ENCODE measurements at regions not wholly inside any gene's neighbourhood (a gene's known extent, or its start where the extent isn't known, plus 50 kb on each side); places are given as distances from the start of the nearest gene placed in this dataset.
"Not testable (repeated sequence)": the region's sequence is repeated elsewhere in the genome, so short reads cannot be mapped to it uniquely, and the experiment has no call there.

DNA sequence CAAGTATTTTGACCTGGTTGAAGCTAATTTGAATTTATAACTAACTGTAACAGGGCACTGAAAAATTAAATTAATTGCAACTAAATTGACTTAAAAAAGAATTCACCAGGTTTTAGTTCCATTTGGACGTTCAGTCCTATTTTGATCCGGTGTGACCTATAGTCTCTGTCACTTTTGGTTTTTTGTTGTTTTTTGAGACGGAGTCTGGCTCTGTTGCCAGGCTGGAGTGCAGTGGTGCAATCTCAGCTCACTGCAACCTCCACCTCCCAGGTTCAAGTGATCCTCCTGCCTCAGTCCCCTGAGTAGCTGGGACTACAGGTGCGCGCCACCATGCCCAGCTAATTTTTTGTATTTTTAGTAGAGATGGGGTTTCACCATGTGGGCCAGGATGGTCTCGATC, 91.2 kb downstream of the GADD45G start:
- not testable (repeated sequence) for TF ChIP-seq ZNF391 (tag by site-specific recombination; IDR thresholded peaks at IDR 0.05; ENCODE audit: borderline replicate concordance, low read depth)
- TF ChIP-seq, protein P1, sequence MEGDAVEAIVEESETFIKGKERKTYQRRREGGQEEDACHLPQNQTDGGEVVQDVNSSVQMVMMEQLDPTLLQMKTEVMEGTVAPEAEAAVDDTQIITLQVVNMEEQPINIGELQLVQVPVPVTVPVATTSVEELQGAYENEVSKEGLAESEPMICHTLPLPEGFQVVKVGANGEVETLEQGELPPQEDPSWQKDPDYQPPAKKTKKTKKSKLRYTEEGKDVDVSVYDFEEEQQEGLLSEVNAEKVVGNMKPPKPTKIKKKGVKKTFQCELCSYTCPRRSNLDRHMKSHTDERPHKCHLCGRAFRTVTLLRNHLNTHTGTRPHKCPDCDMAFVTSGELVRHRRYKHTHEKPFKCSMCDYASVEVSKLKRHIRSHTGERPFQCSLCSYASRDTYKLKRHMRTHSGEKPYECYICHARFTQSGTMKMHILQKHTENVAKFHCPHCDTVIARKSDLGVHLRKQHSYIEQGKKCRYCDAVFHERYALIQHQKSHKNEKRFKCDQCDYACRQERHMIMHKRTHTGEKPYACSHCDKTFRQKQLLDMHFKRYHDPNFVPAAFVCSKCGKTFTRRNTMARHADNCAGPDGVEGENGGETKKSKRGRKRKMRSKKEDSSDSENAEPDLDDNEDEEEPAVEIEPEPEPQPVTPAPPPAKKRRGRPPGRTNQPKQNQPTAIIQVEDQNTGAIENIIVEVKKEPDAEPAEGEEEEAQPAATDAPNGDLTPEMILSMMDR (tag by site-specific recombination; IDR thresholded peaks at IDR 0.05) = not testable (repeated sequence)
